Skeletal muscle satellite cell (primary cell): ENCODE measurements at regions not wholly inside any gene's neighbourhood (a gene's known extent, or its start where the extent isn't known, plus 50 kb on each side); places are given as distances from the start of the nearest gene placed in this dataset.
"Not testable (repeated sequence)": the region's sequence is repeated elsewhere in the genome, so short reads cannot be mapped to it uniquely, and the experiment has no call there.

Experiments
- H3K27me3 ChIP-seq: 2 replicates; pipeline ENCODE4 v1.7.0; 2013; ENCODE audit warnings: low read length; ENCODE audit not compliant: control insufficient read depth, insufficient read depth
- H3K36me3 ChIP-seq: 2 replicates; pipeline ENCODE4 v1.7.0; 2013; ENCODE audit warnings: mild to moderate bottlenecking, control low read depth, low read length; ENCODE audit not compliant: insufficient read depth
- H3K4me1 ChIP-seq: 2 replicates; pipeline ENCODE4 v1.7.0; 2013; ENCODE audit warnings: low read length; ENCODE audit not compliant: control insufficient read depth, insufficient read depth
- H3K4me2 ChIP-seq: 2 replicates; pipeline ENCODE4 v1.7.0; 2013; ENCODE audit warnings: mild to moderate bottlenecking, low read length
- H3K4me3 ChIP-seq: 2 replicates; pipeline ENCODE4 v1.7.0; 2013; ENCODE audit warnings: low read length
- H3K9ac ChIP-seq: 2 replicates; pipeline ENCODE4 v1.7.0; 2013; ENCODE audit warnings: mild to moderate bottlenecking, low read depth, low read length, moderate library complexity
- H3K9me3 ChIP-seq: replicated peaks from 2 replicates; pipeline ENCODE4 v1.7.0; 2013; ENCODE audit warnings: mild to moderate bottlenecking, control low read depth, low read length

DNA sequence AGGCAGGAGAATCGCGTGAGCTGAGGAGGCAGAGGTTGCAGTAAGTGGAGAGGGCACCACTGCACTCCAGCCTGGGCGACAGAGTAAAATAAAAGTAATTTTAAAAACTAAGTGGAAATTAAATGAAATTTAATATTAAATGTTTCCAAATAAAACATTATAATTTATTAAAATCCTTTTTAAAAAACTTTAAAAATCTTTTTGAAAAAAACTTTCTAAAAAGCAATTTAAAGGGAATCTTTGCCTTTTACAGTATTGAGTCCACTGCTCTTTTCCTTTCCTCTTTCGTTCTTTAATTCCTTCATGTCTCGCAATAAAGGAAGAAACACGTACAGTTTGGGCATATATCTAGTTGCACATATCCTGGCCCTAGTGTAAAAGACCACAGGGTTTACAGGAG lies 77.8 kb upstream of the DMRT1 start:
- H3K9me3 ChIP-seq = no peaks in the 10 kb centered on the region
- no peaks in the 10 kb centered on the region for H3K36me3 ChIP-seq
- peaks cover 8% of the 10 kb centered on the region for H3K4me1 ChIP-seq
- H3K27me3 ChIP-seq = peaks cover 23% of the 10 kb centered on the region
- peak overlapping the region; percentile 67 for H3K4me2 ChIP-seq
- H3K9ac ChIP-seq = peak overlapping the region; percentile 33
- H3K4me3 ChIP-seq = no peak overlapping the region

GRCh38 chr9:764105-764524 lies 77.4 kb upstream of the DMRT1 start:
- Histone ChIP-seq H3K4me2 (peak overlapping the region; percentile 67), H3K4me1 (peaks cover 8% of the 10 kb centered on the region), H3K27me3 (peaks cover 23% of the 10 kb centered on the region), H3K4me3 (no peak overlapping the region), H3K9ac (peak overlapping the region; percentile 33), H3K9me3 (no peaks in the 10 kb centered on the region), H3K36me3 (no peaks in the 10 kb centered on the region)

DNA sequence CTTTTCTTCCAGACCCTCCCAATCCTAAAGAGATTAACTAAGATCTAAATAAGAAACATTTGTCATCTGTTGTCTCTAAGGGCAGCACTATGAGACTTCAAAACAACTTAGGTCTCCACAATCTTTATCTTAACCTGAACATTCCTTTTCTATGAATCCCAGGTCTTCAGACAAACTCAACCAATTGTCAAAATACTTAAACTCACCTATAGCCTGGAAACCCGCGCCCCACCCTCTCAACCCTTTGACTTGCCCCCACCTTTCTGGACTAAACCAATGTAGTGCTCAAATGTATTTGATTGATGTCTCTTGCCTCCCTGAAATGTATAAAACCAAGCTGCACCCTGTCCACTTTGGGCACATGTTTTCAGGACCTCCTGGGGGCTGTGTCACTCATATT lies 76.5 kb upstream of the DMRT1 start:
- Histone ChIP-seq H3K9ac (no peak overlapping the region), H3K4me2 (no peak overlapping the region), H3K9me3 (no peaks in the 10 kb centered on the region), H3K4me1 (peaks cover 8% of the 10 kb centered on the region), H3K4me3 (no peak overlapping the region), H3K27me3 (peaks cover 23% of the 10 kb centered on the region), H3K36me3 (no peaks in the 10 kb centered on the region)

DNA sequence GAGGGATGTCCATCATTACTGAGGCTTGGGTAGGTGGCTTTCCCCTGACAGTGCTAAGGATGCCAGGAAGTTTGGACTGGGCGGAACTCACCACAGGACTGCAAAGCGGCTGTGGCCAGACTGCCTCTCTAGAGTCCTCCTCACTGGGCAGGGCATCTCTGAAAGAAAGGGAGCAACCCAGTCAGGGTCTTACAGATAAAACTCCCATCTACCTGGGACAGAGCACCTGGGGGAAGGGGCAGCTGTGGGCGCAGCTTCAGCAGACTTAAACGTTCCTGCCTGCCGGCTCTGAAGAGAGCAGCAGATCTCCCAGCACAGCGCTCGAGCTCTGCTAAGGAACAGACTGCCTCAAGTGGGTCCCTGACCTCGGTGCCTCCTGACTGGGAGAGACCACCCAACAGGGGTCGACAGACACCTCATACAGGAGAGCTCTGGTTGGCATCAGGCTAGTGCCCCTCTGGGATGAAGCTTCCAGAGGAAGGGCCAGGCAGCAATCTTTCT lies 74.4 kb upstream of the DMRT1 start:
- H3K36me3 ChIP-seq, H3K4me1 ChIP-seq, H3K4me2 ChIP-seq, H3K9me3 ChIP-seq, H3K9ac ChIP-seq, H3K4me3 ChIP-seq: not testable (repeated sequence)
- H3K27me3 ChIP-seq = peaks cover 23% of the 10 kb centered on the region

DNA sequence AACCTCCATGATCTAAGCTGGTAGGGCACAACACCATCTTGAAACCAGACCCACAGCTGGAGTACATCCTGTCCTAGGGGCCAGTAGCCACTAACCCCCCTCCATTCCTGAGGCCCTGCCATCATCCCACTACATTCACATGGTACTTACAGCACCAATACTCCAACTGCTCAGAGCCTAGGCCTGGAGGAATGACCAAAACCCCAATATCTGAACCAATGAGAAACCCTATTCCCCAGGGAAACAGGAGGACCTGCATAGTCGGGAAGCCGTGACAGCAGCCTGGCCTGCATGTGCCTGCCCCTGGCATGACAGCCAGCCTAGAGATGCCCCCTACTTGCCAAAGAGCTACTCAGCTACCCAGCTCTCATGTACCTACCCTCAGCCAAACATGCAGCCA lies 65.4 kb upstream of the DMRT1 start:
- H3K4me1 ChIP-seq = no peaks in the 10 kb centered on the region
- H3K9me3 ChIP-seq = no peaks in the 10 kb centered on the region
- H3K4me3 ChIP-seq = no peak overlapping the region

GRCh38 chr9:777978-778377 lies 63.5 kb upstream of the DMRT1 start:
- Histone ChIP-seq H3K9me3 (no peaks in the 10 kb centered on the region), H3K9ac (no peak overlapping the region), H3K4me1 (no peaks in the 10 kb centered on the region), H3K36me3 (no peaks in the 10 kb centered on the region), H3K4me3 (no peak overlapping the region), H3K4me2 (no peak overlapping the region), H3K27me3 (peaks cover 9% of the 10 kb centered on the region)

More for the DNA sequence above, 65.4 kb upstream of the DMRT1 start:
- Histone ChIP-seq H3K36me3 (no peaks in the 10 kb centered on the region), H3K27me3 (peaks cover 8% of the 10 kb centered on the region), H3K4me2 (no peak overlapping the region), H3K9ac (no peak overlapping the region)

DNA sequence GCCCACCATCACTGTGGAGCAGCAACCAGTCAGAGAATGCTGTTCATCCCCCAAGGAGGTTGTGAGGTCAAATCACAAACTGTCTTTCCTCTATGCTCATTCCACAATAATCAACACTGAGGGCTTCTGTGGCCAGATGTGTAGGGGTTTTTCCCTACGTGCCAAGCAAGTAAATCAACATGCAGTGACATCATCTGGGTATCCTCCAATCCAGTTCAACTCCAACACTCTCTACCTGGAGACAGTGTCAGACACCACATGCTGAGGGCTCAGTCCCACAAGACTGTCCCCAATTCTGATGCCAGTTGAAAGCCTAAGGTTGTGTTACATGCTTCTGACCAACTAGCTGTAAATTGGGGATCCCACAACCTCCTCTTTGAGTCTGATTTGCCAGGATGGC lies 57.3 kb upstream of the DMRT1 start:
- no peaks in the 10 kb centered on the region for H3K4me1 ChIP-seq
- H3K27me3 ChIP-seq = peaks cover 10% of the 10 kb centered on the region
- no peak overlapping the region for H3K4me2 ChIP-seq
- no peaks in the 10 kb centered on the region for H3K36me3 ChIP-seq
- H3K9ac ChIP-seq = no peak overlapping the region
- no peak overlapping the region for H3K4me3 ChIP-seq
- no peaks in the 10 kb centered on the region for H3K9me3 ChIP-seq

GRCh38 chr9:784916-785315 lies 56.6 kb upstream of the DMRT1 start:
- Histone ChIP-seq H3K4me2 (no peak overlapping the region), H3K9ac (no peak overlapping the region), H3K27me3 (peaks cover 7% of the 10 kb centered on the region)

DNA sequence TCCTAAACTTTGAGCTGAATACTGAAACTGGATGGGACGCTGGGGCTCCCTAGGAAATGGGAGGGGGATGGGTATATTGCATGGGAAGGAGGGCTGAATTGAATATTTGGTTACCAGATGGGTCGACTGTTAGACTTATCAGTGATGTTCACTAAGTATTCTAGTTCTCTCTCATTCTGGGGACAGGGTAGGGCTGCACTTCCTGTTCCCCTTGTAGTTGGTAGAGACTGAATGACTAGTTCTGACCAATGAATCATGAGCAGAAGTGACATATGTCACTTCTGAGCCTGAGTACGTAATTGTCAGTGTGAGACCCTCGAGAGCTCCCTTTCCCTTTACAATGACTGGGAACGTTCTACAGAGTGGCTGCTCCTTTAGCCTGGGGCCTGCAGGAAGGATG lies 55.5 kb upstream of the DMRT1 start:
- H3K9ac ChIP-seq = no peak overlapping the region

More at GRCh38 chr9:784916-785315, 56.6 kb upstream of the DMRT1 start:
- Histone ChIP-seq H3K4me1 (no peaks in the 10 kb centered on the region), H3K36me3 (no peaks in the 10 kb centered on the region), H3K9me3 (no peaks in the 10 kb centered on the region), H3K4me3 (no peak overlapping the region)

GRCh38 chr9:786405-786804 lies 55.1 kb upstream of the DMRT1 start:
- Histone ChIP-seq H3K36me3 (no peaks in the 10 kb centered on the region), H3K4me2 (no peak overlapping the region), H3K9me3 (no peaks in the 10 kb centered on the region), H3K4me3 (no peak overlapping the region), H3K9ac (no peak overlapping the region), H3K4me1 (no peaks in the 10 kb centered on the region), H3K27me3 (peaks cover 4% of the 10 kb centered on the region)

More for the DNA sequence above, 55.5 kb upstream of the DMRT1 start:
- H3K4me3 ChIP-seq = no peak overlapping the region
- H3K4me1 ChIP-seq = no peaks in the 10 kb centered on the region
- peaks cover 6% of the 10 kb centered on the region for H3K27me3 ChIP-seq
- H3K4me2 ChIP-seq = no peak overlapping the region
- no peaks in the 10 kb centered on the region for H3K36me3 ChIP-seq
- no peaks in the 10 kb centered on the region for H3K9me3 ChIP-seq

- H3K9me3 ChIP-seq = no peaks in the 10 kb centered on the region
- H3K36me3 ChIP-seq = no peaks in the 10 kb centered on the region
- no peak overlapping the region for H3K9ac ChIP-seq
- no peak overlapping the region for H3K4me3 ChIP-seq
- no peaks in the 10 kb centered on the region for H3K4me1 ChIP-seq
- no peak overlapping the region for H3K4me2 ChIP-seq
- H3K27me3 ChIP-seq = no peaks in the 10 kb centered on the region
Measured at GRCh38 chr9:788777-789176, 52.7 kb upstream of the DMRT1 start.
